Stimulated activated CD4-positive, alpha-beta T cell treated with anti-CD3 and anti-CD28 coated beads, Interleukin-12 subunit alpha, Interleukin-12 subunit beta, amount 100 ng/mL, for 48 hours (primary cell): ENCODE measurements at regions not wholly inside any gene's neighbourhood (a gene's known extent, or its start where the extent isn't known, plus 50 kb on each side); places are given as distances from the start of the nearest gene placed in this dataset.

Source experiments
- DNase-seq, 3 donors: peaks; one replicate each; pipeline ENCODE4 v3.0.0-alpha.2; 2020; ENCODE audit warnings: low read depth in 2 of 3, low spot score in 1 of 3

DNA sequence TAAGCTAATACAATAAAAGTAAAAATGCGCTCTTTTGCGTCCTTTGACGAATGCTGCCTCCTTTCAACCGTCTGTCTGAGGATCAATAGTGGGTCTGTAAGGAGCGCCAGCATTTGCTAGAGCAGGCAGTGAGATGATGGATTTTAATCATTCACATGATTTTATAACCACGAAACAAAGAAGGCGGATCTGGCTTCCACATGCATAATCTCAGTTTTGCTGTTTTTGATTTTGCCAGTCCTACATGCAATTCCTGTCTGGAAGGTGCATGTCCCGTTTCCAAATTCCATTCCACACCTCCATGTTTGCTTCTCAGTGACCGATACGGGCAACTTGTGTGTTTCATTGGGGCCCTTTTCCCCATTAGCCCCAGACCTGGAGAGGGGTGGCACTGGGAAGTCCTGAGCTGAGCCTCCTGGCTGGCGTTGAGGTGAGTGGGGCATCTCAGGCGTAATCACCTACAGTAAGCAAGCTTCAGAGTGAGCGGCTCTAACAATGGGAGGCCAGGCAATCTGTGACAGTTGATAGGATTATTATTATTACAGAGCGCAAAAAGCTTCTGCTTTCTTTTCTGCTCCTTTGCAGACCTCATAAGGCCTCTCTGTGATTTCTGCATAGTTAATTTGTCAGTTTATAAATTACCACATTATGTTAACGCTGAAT lies 405.4 kb downstream of the ZSWIM6 start:
- no peak for DNase-seq

DNA sequence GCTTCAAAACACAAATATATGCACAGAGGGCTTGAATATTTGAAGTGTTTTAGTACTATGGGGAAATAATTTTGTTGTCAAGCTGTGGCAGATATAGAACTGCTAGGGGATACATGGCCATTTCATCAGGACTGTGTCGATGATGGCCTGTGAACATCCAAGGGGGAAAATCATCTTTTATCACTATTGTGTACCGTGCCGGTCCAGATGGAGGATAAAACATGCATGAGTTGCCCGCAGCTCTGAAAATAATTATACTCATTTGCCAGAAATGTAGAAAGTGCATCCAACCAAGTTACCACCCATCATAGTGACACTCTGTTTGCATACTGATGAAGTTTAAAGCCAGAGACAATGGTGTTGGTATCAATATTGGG lies 405.9 kb downstream of the ZSWIM6 start:
- no peak for DNase-seq

DNA sequence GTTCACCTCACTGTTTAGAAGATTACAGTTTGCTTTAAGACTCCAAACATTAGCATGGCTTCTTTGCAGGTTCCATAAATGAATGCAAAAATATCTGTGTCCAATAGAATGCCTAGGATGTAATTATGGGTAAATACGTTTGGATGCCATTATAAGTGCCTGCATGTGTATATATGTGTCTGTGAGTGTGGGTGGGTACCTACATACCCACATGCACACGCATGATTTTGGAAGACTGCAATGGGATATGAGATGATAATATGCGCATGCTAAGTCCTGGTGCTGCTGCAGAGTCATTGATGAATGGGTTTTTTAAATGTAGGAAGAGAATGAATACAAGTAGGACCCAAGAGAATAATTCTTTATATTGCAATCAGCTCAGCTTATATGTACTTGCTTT lies 406.4 kb downstream of the ZSWIM6 start:
- no peak for DNase-seq

DNA sequence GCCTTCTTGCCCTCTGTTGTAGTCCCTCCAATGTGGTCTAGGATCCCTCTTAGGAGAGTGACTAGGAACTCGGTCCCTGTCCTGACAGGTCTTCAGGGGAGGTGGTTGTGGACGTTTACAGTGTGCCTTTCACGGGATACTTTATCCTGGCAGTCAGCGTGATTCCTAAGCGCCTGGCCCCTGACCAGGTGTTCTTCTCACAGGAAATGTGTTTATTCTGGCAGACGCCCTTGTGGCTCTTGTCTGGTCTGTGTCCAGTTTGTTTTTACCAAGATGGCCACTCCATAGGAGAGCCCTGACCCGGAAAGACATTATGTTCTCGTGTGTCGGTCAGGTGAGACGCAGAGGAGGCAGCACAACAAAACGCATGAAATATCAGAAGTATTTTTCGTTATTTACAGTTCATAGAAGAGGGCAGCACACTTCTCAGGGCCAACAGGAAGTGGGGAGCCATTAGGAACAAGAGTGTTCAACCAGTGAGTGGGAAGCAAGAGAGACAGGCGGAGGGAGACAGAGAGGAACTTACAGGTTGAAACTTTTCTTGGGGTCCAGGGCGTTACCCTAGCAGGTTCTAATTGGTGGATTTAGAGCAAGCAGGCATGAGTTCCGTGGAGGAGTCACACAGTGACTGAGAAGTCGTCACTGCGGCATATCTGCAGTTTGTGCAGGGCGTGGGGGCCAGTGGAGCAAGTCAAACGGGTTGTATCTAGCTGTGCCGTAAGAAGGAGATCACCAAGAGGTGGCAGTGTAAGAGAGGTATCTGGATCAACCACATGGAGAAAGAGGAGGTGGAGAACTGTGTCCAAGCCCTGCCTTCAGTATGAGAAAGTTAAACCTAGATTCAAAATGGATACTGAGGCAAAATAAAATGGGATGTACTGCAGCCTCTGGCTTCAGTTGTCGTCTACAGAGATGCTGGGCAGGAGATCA lies 412.9 kb downstream of the ZSWIM6 start:
- no peak for DNase-seq

DNA sequence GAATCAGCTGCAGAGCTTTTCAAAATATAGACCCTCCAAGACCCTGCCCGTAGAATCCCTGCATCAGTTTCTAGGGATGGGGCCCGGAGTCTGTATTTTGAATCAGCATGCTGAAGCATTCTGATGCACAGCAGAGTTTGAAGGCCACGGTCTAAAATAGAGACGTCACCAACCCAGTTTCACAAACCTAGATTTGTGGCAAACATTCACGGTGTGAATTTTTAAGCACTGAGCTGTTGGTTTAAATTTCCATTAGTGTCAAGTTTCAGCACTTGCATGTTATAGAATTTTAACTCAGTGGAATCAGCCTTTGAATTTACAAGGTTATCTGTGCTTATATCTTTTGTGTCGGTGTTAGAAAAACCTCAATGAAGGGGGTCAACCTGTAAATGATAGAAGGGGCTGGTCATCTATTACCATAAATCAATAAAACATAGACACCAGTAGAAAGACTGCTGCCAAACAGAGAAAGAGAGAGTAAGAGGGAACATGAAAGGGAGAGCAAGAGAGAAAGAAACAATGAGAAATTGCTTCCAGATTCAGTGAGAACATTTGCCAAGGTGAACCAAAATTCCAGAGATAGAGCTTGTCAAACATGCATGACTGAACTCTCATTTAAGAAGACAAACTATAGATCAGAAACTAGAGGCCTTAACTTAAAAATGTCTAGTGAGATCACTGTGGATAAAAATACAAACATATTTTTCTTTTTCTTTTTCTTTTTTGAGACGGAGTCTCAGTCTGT lies 414.9 kb downstream of the ZSWIM6 start:
- no peak for DNase-seq

DNA sequence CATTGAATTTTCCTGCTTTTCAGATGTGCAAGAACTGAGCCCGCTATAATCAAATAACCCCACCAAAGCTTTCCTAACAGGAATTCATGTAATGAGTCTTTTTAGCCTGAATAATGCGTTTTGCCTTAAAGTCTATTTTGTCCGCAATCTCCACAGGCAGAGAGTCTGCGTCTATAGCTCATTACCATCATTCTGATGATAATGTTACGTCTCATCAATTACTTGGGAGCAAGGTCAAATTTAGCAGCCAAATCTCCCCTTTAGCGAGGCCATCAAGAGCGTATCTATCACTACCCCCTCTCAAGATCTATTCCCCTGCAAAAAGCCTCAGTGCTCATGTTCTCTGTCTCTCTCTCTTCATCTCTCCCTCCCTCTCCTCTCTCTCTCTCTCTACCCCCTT lies 416.1 kb downstream of the ZSWIM6 start:
- no peak for DNase-seq

DNA sequence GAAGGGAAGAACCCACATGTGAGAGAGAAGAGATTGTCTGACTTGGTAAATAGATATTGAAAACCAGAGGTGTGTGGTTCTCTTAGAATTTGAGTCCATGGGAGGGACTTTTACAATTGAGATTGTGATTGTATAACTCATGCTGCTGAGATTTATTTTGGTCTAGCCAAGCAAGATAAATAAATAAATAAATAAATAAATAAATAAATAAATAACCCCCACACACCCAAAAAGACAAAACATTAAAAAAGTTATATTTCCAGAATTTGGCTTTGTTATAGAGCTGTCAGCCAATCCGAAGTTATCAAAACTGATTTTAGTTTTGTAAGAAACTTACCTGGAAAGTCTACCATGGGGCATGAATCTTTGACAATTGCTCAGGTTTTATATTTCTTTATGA lies 416.6 kb downstream of the ZSWIM6 start:
- DNase-seq = no peak

DNA sequence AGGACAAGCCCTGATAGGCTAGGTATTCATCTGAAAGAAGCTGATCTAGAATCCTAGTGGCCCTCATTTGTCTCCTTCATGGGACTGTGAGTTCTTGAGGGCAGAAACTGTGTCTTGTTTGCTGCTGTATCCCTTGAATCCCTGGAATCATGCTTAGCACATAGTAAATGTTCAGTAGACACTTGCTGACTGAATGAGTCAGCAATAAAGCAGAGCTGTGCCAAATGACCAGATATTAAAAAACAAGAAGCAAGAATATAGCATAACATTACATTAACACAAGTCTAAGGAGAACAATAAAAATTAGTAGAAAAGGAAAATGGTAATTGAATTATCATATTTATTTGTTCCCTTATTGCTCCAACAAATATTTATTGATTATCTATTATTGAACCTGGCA lies 420.5 kb downstream of the ZSWIM6 start:
- DNase-seq = no peak

DNA sequence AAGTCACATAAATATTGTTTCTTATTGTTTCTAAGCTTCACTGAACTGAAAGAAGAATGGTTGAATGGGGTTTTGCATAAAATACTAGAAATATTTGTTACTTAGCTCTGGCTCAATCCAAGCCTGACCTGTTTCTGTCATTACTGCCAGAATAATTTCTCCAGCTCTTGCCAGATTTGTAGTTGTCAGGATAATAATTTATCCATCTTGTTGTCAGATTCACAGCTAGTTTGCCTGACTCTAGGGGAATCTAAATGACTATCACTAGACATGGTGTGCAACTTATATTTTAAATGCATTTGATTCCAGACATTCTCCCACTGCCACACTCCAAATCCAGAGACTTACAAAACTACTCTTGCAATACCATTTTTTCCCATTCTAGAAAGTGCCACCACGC lies 422.7 kb downstream of the ZSWIM6 start:
- no peak for DNase-seq

DNA sequence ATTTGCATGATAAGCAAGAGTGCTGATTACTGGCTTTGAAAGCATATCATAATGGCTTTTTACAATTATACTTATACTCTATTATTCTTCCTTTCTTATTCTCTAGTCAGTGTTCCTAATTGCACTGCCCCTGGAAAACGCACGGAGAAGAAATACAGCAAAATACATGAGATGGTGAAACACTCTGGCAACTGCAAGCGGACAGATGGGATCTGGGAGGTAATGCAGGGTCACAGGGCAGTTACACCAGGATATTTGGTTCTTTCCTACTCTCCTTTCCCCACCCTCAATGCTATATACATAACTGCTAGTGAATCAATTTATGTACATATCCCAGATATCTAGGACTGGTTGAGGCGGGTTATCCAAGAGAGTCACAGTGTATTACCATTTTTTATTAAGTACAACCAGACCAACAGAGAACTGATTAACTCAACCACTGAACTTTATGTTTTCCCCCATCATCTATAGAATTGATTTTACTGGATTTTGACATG lies 423.7 kb downstream of the ZSWIM6 start:
- no peak for DNase-seq

DNA sequence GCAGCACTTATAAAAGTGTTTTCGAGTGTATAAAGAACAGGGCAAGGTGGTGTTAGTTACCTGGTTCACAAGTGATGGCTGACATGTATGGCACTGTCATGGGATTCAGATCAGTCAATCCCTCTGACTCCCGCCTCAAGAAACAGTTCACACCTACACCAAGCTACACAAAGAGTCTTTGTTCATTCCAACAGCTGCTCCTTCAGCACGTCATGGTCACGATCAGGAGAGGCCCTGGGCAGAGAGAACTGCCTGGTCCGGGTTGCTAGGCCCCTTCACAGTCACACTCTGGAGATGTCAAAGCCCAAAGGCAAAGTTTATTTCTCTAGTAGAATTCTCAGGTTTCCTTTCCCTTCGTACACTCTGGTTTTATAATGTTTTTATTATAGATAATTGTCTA lies 426.7 kb downstream of the ZSWIM6 start:
- DNase-seq = no peak

DNA sequence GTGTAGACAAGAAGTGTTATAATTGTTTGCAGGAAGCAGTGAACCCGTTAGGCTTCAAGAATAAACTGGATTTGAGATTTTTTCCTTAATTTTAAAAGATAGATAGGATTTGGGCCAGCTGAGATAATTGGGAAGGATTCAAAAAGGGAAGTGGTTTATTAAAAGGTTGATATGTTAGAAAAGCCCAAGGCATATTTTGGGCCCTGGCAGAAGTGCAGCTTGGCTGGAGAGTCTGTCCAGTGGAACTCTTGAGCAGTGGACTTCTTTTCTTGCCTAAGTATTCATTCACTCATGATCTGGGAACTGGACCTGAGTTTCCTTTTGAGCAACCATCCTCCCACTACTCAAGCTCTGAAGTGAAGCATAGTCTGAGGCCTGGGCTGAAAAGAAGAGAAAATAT lies 433.4 kb downstream of the ZSWIM6 start:
- DNase-seq = no peak

DNA sequence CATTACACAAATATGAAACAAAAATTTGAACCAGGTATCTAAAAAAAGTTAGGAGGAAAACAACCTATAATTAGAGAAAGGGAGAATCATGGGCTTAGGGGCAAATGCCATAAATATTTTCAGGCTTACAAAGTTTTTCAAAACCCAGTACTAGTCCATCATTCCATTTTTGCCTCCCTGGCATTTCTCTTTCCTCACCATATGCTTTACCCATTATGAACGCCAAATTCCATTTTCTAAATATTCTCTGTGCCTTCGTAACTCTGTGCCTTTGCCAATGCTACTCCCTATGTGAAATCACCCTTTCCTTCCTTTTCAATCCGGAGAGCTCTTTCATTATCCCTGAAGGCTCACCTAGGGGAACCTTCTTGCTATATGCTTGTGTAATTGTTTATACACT lies 434.1 kb downstream of the ZSWIM6 start:
- DNase-seq = no peak

DNA sequence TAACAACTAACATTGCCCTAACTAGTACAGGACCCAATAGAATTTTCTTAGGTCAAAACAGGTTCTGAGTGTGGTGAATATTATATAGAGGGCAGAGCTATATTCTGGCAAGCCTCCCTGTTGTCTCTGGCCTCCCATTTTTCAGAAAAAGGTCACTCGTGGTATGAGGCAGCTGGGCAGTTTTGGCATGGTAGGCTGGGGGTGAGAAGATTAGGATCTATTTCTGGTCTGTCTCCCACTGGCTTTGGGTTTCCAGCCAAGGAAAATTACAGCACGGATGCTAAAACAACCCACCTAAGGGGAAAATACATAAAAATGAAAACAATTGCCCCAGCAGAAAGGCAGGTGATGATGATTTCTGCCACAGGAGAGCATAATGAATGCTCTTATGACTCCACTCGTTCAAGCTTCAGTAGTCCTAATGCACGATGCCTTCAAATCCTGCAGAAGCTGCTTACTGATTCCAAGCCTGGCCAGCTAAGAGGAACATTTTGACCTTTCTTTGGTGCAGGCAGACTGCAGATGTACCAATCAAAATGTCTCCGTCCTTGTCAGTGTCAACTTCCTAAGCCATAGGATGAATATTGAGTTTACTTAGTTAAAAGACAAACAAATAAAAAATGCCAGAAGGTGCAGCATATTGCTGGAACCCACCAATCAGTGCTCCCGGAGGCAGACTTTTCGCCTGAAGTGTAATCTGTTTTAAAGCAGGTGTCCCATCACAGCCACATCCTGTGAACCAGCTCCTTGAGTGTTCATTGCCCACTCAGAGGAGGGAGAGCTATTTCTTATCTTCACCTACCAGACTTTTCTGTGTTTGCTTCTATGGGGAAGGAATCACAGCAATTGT lies 435.4 kb downstream of the ZSWIM6 start:
- DNase-seq = no peak

DNA sequence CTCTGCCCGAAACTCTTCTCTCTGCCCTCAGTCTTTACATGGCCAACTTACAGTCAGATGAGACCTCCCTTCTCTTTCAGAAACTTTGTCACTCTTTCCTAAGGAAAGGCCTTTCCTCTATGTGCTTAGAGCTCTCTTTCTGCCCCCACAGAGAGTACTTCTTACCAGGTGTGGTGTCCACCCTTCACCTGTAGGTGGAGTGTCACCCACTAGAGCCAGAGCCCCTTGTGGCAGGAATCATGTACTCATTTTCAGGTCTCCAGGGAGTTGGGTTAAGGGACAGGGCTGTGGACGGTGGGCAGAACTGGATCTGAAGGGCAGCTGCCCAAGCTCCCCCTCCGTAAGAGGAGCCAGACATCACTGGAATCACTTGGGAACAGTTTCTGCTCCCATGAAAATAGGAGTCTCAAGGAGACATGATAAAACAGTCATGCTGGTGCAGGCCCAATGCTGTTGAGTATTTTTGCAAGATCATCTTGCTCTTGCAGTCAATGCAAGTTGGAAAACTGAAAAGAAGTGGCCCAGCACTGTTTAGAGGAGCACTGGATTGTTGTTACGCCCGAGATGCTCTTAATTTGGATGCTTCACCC lies 436.7 kb downstream of the ZSWIM6 start:
- no peak for DNase-seq

DNA sequence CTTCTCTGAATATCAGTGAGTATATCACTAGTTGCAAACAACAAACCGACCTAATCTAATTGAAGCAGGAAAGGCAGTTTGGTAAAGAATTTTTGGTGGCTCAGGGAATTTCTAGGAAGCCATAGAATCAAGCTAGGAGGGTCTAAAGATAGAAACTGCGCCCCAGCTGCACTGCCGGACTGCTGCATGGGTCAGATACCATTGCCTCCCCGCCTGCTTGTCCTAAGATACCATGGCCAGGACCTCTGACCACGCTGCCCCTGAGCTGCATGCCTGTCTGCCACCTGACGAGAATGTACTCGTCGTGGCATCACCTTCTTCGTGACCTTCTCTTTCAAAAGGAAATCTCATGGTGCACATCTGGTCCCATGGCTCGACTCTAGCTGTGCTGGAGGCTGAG lies 439.0 kb downstream of the ZSWIM6 start:
- DNase-seq = no peak

DNA sequence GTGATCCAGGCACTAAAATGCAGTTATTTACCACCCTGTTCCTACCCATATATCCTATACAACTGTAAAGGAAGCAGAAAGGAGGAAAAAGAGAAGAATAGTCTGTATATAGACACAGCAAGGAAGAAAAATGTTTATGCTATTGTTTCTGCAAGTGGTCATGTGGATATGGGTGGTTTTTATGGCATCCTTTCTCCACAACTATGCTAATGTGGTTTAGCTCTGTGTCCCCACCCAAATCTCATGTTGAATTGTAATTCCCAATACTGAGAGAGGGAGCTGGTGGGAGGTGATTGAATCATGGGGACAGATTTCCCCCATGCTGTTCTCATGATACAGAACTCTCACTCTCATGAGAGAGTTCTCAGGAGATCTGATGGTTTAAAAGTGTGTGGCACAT lies 439.8 kb downstream of the ZSWIM6 start:
- no peak for DNase-seq

DNA sequence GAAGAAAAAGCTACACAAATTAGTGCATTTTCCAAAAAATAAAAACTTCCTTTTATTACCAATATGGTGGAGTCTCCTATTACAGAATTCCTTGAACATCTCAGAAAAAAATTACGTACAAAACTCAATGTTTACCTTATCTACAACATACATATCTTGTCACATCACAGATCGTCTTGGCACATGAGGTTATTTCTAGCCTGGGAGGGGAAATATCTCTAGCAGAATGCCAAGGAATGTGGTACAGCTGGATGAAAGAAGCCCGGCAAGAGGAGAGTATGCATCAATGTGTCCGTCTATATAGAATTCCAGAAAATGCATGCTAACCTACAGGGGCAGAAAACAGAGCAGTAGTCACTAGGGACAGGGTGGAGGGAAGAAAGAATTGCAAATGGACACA lies 443.8 kb downstream of the ZSWIM6 start:
- DNase-seq = no peak

DNA sequence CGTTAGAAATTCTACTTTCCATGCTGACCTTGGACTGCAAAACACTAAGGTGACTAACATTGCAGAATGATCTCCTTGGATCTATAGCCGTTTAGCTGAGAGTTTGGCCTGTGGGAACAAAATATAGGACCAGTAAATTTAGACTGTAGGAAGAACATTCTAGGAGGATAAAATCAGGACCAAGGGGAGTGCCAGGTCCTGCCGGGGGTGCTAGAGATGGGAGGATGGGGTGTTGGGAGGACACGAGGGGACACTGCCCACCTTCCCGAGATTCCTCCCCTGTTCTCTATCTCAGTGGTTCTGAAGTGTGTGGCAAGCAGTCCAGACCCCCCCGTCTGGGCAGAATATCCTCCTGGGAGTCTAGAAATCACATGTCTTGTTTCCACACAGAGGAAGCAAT lies 445.2 kb downstream of the ZSWIM6 start:
- DNase-seq = no peak

DNA sequence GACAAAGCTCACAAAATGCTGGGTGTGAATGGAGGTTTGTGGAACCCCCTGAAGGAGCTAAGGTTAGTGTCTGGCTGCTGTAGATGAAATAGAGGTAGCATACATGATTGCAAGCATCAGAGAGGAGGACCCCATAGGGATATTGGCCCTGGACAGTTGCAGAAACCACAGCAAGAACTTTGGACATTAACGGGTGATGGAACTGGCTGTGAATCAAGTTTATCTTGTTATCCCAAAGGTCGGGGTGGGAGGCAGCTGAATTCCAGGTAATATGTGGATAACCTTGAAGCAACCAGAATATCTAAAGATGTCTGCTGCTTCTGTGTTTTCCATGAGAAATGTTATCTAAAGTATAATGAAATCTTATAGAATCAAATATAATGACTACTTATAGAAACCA lies 447.7 kb downstream of the ZSWIM6 start:
- DNase-seq = no peak

DNA sequence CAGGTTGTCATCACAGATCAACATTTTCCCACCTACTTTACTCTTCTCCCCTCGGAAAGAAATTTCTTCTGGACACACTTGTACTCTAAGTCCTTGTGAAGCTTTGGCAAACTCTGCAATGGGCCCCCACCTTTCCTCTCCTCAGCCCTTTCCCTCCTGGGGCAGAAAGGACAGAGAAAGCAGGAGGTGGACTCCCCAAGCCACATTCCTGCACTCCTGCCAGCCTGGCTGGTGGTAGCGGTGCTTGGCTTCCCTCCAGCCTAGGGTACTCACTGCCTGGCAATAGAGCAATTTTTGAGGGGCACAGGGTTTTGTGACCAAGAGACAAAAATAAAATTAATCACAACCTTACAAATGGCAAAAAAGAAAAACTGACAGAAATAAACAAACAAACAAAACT lies 451.4 kb downstream of the ZSWIM6 start:
- DNase-seq = no peak
